ENCODE measurements at regions not wholly inside any gene's neighbourhood (a gene's known extent, or its start where the extent isn't known, plus 50 kb on each side); places are given as distances from the start of the nearest gene placed in this dataset.

DNA sequence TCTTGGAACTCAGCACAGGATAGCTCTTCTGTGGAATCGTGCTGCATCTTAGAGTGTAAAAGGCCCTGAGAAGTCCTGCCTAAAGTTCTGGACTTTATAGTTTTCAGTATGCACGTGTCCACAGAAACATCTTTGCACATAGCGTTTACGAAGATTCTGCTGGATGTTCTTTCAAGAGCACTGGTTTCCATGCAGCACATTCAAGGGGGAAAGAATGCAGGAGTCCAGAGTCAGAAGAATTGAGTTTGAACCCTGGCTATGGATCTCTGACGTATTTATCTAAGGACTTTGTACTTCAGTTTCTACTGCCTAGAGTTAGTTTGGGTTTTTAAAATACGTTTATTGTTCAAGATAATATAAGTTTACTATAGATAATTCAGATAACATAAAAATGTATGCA is 282.8 kb upstream of the ZMIZ1 start:
- 80 to 86% methylated on average over 6 of the region's 6 CpGs for WGBS, 2 donors
- Histone ChIP-seq H3K27ac (ENCODE audit: low read depth in 2 of 2, low read length in 1 of 2) (peak overlapping the region in 1 of 2 donors; percentile 19), H3K36me3 (ENCODE audit: control insufficient read depth in 2 of 2, insufficient read depth in 2 of 2, low read length in 1 of 2) (no peaks in the 10 kb centered on the region)

DNA sequence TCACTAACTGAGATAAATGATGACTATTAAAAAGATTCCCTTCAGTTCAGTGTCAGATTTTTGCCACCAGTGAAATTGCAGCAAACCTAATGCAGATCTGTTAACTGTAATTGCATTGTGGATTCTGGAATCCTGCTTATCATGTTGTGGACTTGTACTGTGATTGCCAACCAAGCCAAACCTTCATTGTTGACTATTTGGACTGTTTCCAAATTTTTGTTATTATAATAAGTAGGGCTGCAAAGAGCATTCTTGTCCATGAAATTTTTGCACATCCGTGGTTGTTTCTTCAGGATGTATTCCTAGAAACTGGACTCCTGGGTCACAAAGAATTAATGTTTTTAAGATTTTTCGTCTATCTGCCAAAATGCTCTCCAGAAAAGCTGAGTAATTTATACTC is 281.6 kb upstream of the ZMIZ1 start:
- H3K9me3 ChIP-seq (ENCODE audit: control insufficient read depth in 2 of 2, insufficient read depth in 1 of 2, low read depth in 1 of 2, low read length in 1 of 2), result no peaks in the 10 kb centered on the region
- H3K27me3 ChIP-seq (ENCODE audit: control insufficient read depth in 1 of 2, insufficient read depth in 2 of 2, low read length in 2 of 2), result no peaks in the 10 kb centered on the region
- no peak overlapping the region for H3K27ac ChIP-seq (ENCODE audit: low read depth in 2 of 2, low read length in 1 of 2)
- no peak overlapping the region for H3K4me3 ChIP-seq (ENCODE audit: low read depth in 1 of 2, low read length in 2 of 2)
- no peaks in the 10 kb centered on the region for H3K36me3 ChIP-seq (ENCODE audit: control insufficient read depth in 2 of 2, insufficient read depth in 2 of 2, low read length in 1 of 2)
- 22 to 30% methylated on average over 2 of the region's 2 CpGs for WGBS, 2 donors
- no peaks in the 10 kb centered on the region for H3K4me1 ChIP-seq (ENCODE audit: control insufficient read depth in 2 of 2, insufficient read depth in 2 of 2, low read length in 1 of 2)

More for the DNA sequence above, 282.8 kb upstream of the ZMIZ1 start:
- Histone ChIP-seq H3K27me3 (ENCODE audit: control insufficient read depth in 1 of 2, insufficient read depth in 2 of 2, low read length in 2 of 2) (no peaks in the 10 kb centered on the region), H3K4me1 (ENCODE audit: control insufficient read depth in 2 of 2, insufficient read depth in 2 of 2, low read length in 1 of 2) (no peaks in the 10 kb centered on the region), H3K4me3 (ENCODE audit: low read depth in 1 of 2, low read length in 2 of 2) (no peak overlapping the region), H3K9me3 (ENCODE audit: control insufficient read depth in 2 of 2, insufficient read depth in 1 of 2, low read depth in 1 of 2, low read length in 1 of 2) (no peaks in the 10 kb centered on the region)

DNA sequence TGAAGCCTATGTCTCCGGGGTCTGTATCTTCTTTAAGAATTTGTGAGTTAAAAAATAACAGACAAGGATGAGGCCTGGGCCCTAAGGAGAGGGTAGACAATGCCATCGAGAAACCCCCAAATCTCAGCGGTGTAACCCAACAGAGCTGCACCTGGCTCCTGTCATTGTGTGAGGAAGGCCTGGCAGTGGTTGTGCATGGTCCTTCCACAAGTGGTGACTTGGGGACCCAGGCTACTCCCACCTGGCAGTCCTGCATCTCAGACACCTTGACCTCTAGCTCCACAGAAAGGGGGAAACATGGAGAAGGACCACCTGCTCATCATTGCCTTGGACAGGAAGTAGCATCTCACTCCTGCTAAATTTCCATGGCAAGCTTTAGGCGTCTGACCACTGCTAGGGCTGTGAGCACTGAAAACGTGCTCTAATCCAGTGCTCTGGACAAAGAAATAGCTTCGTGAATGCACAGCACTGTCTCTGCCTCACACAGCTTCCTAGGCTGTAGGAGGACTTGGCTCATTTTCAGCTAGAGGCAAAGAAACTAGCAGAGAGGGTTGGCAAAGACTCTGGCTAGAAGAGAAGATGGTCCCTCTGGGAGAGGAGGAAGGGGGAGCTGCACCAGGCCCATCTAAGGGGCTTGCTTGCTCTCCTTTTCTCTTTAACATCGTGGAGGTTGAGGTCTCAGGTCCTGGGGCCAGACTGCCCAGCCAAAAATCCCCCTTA is 273.9 kb upstream of the ZMIZ1 start:
- peaks cover 0 to 5% of the 10 kb centered on the region in 2 donors for H3K9me3 ChIP-seq (ENCODE audit: control insufficient read depth in 2 of 2, insufficient read depth in 1 of 2, low read depth in 1 of 2, low read length in 1 of 2)
- H3K36me3 ChIP-seq (ENCODE audit: control insufficient read depth in 2 of 2, insufficient read depth in 2 of 2, low read length in 1 of 2), result no peaks in the 10 kb centered on the region
- WGBS, 2 donors, result 75 to 79% methylated on average over 7 of the region's 7 CpGs
- no peaks in the 10 kb centered on the region for H3K4me1 ChIP-seq (ENCODE audit: control insufficient read depth in 2 of 2, insufficient read depth in 2 of 2, low read length in 1 of 2)
- H3K27me3 ChIP-seq (ENCODE audit: control insufficient read depth in 1 of 2, insufficient read depth in 2 of 2, low read length in 2 of 2), result no peaks in the 10 kb centered on the region
- H3K4me3 ChIP-seq (ENCODE audit: low read depth in 1 of 2, low read length in 2 of 2), result no peak overlapping the region
- no peak overlapping the region for H3K27ac ChIP-seq (ENCODE audit: low read depth in 2 of 2, low read length in 1 of 2)

DNA sequence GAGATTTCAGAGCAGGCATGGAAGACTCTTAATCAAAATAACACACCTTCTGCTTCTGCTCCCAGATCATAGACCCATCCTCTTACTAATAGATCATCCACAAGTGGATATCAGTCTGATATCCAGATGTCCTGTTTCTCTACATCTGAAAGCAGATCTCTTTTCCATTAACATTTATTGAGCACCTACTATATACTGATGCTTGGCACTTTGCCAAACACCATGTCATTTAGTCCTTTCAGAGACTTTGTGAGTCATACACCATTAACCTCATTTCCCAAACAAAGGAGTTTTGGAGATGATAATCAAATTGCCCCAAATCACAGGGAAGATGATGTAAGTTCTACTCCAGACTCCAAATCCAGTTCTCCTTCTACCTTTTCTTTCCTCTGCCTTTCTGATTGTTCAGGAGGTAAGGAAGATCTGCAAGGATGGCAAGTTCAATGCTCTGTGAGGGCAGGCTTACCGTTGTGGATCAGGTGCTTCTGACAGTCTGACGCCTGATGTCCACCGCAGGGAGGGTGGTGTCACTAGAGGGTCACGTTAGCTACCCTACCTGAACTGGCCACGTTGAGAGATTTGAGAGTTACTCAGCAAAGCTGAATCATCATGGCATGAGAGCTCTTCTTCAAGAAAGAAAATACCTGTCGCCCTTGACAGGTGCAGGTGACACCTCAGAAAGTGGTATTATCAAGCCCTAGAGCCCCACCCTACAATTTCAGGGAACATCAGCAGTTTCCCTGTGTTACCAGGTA is 269.6 kb upstream of the ZMIZ1 start:
- no peaks in the 10 kb centered on the region for H3K27me3 ChIP-seq (ENCODE audit: control insufficient read depth in 1 of 2, insufficient read depth in 2 of 2, low read length in 2 of 2)
- no peaks in the 10 kb centered on the region for H3K36me3 ChIP-seq (ENCODE audit: control insufficient read depth in 2 of 2, insufficient read depth in 2 of 2, low read length in 1 of 2)
- peaks cover 6 to 11% of the 10 kb centered on the region in 2 donors for H3K4me1 ChIP-seq (ENCODE audit: control insufficient read depth in 2 of 2, insufficient read depth in 2 of 2, low read length in 1 of 2)
- peak overlapping the region in 1 of 2 donors; percentile 27 for H3K27ac ChIP-seq (ENCODE audit: low read depth in 2 of 2, low read length in 1 of 2)
- 69 to 78% methylated on average over 6 of the region's 6 CpGs for WGBS, 2 donors
- H3K9me3 ChIP-seq (ENCODE audit: control insufficient read depth in 2 of 2, insufficient read depth in 1 of 2, low read depth in 1 of 2, low read length in 1 of 2), result no peaks in the 10 kb centered on the region
- H3K4me3 ChIP-seq (ENCODE audit: low read depth in 1 of 2, low read length in 2 of 2), result no peak overlapping the region

DNA sequence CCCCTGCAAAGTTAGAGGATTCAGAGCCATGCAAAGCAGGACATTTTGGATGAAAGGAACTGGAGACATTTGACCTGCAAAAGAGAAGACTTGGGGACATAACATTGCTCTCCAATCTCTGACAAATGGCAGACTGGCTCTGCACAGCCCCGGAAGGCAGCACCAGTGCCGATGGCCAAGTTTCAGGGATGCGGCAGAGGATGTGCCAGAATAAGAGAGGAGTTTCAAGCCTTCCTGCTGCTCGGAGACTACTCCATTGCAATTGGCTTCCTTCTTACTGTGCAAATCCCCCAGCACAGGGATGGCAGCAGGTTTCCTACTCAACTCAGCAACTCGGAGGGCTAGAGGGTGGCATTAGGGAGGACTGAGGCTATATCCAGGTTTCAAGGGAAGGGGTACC is 268.8 kb upstream of the ZMIZ1 start:
- H3K4me1 ChIP-seq (ENCODE audit: control insufficient read depth in 2 of 2, insufficient read depth in 2 of 2, low read length in 1 of 2), result peaks cover 6 to 16% of the 10 kb centered on the region in 2 donors
- H3K36me3 ChIP-seq (ENCODE audit: control insufficient read depth in 2 of 2, insufficient read depth in 2 of 2, low read length in 1 of 2), result no peaks in the 10 kb centered on the region
- no peaks in the 10 kb centered on the region for H3K9me3 ChIP-seq (ENCODE audit: control insufficient read depth in 2 of 2, insufficient read depth in 1 of 2, low read depth in 1 of 2, low read length in 1 of 2)
- H3K27ac ChIP-seq (ENCODE audit: low read depth in 2 of 2, low read length in 1 of 2), result peak overlapping the region in 1 of 2 donors; percentile 17
- WGBS, 2 donors, result 83 to 88% methylated on average over 5 of the region's 5 CpGs
- H3K4me3 ChIP-seq (ENCODE audit: low read depth in 1 of 2, low read length in 2 of 2), result no peak overlapping the region
- H3K27me3 ChIP-seq (ENCODE audit: control insufficient read depth in 1 of 2, insufficient read depth in 2 of 2, low read length in 2 of 2), result no peaks in the 10 kb centered on the region

DNA sequence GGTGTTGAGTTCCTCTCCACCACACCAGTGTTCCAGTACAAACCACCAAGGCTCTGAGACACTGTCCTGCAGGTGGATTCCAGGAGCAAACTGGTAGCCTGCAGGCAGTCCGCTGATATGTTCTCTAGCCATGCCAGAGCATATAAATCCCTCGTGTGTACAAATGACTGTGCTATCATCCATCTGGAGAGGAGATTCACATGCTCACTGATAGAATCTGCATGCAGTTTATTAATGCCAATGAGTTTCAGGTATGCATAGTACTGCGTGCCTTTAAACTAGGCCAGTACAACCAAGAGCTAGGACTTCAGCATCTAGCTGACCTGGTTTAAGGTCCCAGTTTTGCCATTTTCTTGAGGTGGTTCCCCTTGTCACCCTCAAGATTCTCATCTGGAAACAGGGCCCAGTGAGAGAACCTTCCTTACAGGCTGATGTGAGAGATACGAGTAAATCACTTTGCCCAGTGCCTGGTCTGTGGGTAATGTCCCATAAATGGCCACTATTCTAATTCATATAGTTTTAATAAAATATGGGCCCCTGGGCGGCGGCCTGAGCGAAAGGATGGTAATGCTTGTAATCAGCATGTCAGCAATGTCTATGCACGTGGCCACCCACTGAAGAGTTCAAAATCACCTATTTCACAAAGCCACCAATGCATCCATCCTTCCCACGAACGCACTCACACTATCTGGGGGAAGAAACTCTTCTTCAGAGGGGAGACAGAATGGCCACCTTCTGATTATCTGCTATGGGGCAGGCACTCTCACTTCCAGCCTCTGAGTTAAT is 268.0 kb upstream of the ZMIZ1 start:
- peaks cover 6 to 16% of the 10 kb centered on the region in 2 donors for H3K4me1 ChIP-seq (ENCODE audit: control insufficient read depth in 2 of 2, insufficient read depth in 2 of 2, low read length in 1 of 2)
- H3K4me3 ChIP-seq (ENCODE audit: low read depth in 1 of 2, low read length in 2 of 2), result no peak overlapping the region
- H3K36me3 ChIP-seq (ENCODE audit: control insufficient read depth in 2 of 2, insufficient read depth in 2 of 2, low read length in 1 of 2), result no peaks in the 10 kb centered on the region
- H3K27me3 ChIP-seq (ENCODE audit: control insufficient read depth in 1 of 2, insufficient read depth in 2 of 2, low read length in 2 of 2), result no peaks in the 10 kb centered on the region
- 85 to 90% methylated on average over 10 of the region's 10 CpGs for WGBS, 2 donors
- H3K27ac ChIP-seq (ENCODE audit: low read depth in 2 of 2, low read length in 1 of 2), result no peak overlapping the region
- H3K9me3 ChIP-seq (ENCODE audit: control insufficient read depth in 2 of 2, insufficient read depth in 1 of 2, low read depth in 1 of 2, low read length in 1 of 2), result no peaks in the 10 kb centered on the region

DNA sequence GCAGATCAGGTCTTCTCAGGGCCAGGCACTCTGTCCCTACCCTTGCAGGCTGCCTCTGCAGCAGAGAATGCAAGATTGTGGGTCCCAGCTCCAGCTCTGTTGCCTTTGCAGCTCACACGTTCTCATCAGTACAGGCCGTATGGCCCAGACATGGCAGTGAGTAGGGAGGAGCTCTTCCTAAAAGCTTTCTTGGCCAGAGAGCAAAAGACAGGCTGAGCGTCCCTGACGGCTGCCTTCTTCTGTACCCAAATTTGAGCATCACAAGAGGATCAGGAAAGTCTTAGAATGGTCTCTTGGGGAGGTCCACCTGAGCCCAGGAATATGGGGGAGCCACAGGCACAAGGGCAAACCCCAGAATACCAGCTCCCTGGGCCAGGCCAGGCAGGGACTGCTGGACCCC is 266.3 kb upstream of the ZMIZ1 start:
- Histone ChIP-seq H3K4me1 (ENCODE audit: control insufficient read depth in 2 of 2, insufficient read depth in 2 of 2, low read length in 1 of 2) (peaks cover 6 to 16% of the 10 kb centered on the region in 2 donors), H3K27me3 (ENCODE audit: control insufficient read depth in 1 of 2, insufficient read depth in 2 of 2, low read length in 2 of 2) (no peaks in the 10 kb centered on the region), H3K9me3 (ENCODE audit: control insufficient read depth in 2 of 2, insufficient read depth in 1 of 2, low read depth in 1 of 2, low read length in 1 of 2) (no peaks in the 10 kb centered on the region), H3K36me3 (ENCODE audit: control insufficient read depth in 2 of 2, insufficient read depth in 2 of 2, low read length in 1 of 2) (no peaks in the 10 kb centered on the region), H3K27ac (ENCODE audit: low read depth in 2 of 2, low read length in 1 of 2) (peak overlapping the region; percentile 43 to 94), H3K4me3 (ENCODE audit: low read depth in 1 of 2, low read length in 2 of 2) (no peak overlapping the region)
- 38 to 46% methylated on average over 4 of the region's 4 CpGs for WGBS, 2 donors

DNA sequence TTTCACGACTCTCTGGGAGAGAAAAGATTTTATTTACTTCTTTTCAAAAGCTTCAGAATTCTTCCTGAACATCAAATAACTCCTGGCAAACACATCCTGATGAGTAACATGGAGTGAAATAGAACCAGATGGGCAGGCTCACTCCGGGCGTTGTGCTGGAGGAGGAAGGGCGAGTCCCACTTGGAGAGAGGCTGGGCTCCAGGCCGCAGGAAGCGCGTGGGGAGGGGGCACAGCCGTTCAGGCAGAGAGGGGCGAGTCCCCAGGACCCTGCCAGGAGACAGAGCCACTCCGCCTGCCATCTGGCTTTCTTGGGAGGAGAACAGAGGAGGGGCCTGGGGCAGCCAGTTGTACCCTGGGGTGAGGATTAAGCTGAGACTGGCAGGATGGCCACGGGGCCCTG is 265.9 kb upstream of the ZMIZ1 start:
- WGBS, 2 donors, result 20 to 41% methylated on average over 11 of the region's 11 CpGs
- H3K4me3 ChIP-seq (ENCODE audit: low read depth in 1 of 2, low read length in 2 of 2), result no peak overlapping the region
- peaks cover 6 to 16% of the 10 kb centered on the region in 2 donors for H3K4me1 ChIP-seq (ENCODE audit: control insufficient read depth in 2 of 2, insufficient read depth in 2 of 2, low read length in 1 of 2)
- H3K9me3 ChIP-seq (ENCODE audit: control insufficient read depth in 2 of 2, insufficient read depth in 1 of 2, low read depth in 1 of 2, low read length in 1 of 2), result no peaks in the 10 kb centered on the region
- no peaks in the 10 kb centered on the region for H3K27me3 ChIP-seq (ENCODE audit: control insufficient read depth in 1 of 2, insufficient read depth in 2 of 2, low read length in 2 of 2)
- no peaks in the 10 kb centered on the region for H3K36me3 ChIP-seq (ENCODE audit: control insufficient read depth in 2 of 2, insufficient read depth in 2 of 2, low read length in 1 of 2)
- H3K27ac ChIP-seq (ENCODE audit: low read depth in 2 of 2, low read length in 1 of 2), result peak overlapping the region; percentile 71 to 94

DNA sequence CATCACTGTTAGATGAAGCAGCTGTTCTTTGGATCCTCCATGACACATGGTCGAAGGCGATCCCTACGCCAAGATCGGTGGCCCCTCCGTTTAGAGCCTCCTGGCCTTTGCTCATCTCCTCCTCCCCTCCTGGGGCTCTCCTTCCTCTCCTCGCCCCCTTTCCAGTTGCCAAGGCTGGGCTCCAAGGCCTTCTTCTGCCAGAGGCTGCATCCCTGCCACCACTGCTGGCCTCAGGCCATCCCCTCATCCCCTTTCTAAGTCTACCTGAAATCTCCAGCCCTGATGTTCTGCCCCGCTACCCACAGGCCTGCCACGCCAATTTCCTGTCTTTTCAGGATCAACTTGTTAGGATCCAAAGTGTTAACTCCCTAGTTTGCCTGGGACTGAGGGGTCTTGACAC is 265.1 kb upstream of the ZMIZ1 start:
- H3K4me1 ChIP-seq (ENCODE audit: control insufficient read depth in 2 of 2, insufficient read depth in 2 of 2, low read length in 1 of 2), result peaks cover 6 to 16% of the 10 kb centered on the region in 2 donors
- H3K9me3 ChIP-seq (ENCODE audit: control insufficient read depth in 2 of 2, insufficient read depth in 1 of 2, low read depth in 1 of 2, low read length in 1 of 2), result no peaks in the 10 kb centered on the region
- H3K4me3 ChIP-seq (ENCODE audit: low read depth in 1 of 2, low read length in 2 of 2), result no peak overlapping the region
- WGBS, 2 donors, result 83 to 93% methylated on average over 8 of the region's 8 CpGs
- H3K27ac ChIP-seq (ENCODE audit: low read depth in 2 of 2, low read length in 1 of 2), result peak overlapping the region in 1 of 2 donors; percentile 15
- H3K27me3 ChIP-seq (ENCODE audit: control insufficient read depth in 1 of 2, insufficient read depth in 2 of 2, low read length in 2 of 2), result no peaks in the 10 kb centered on the region
- no peaks in the 10 kb centered on the region for H3K36me3 ChIP-seq (ENCODE audit: control insufficient read depth in 2 of 2, insufficient read depth in 2 of 2, low read length in 1 of 2)

All from esophagus (tissue), 2 donors.